ENCODE measurements at regions not wholly inside any gene's neighbourhood (a gene's known extent, or its start where the extent isn't known, plus 50 kb on each side); places are given as distances from the start of the nearest gene placed in this dataset.
A peak's percentile ranks its signal among the peaks of the same experiment; 100 is the strongest.

DNA sequence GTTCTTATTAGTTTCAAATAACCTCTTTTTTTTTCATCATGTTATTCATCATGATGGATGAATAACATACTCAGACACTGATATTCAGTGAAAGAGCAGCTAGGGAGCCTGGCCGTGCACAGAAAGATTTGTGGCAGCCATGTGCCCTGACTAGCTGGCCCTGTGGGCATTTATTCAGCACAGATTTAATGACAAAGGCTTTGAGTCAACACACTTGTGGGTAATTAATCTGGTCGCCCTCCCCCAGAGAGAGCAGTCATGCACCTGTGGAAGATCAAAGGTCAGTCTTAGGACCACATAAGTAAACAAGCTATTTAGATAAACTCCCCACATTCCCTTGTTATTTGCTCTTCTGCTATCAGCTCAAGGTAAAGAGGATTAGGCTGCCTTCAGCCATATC lies 153.2 kb upstream of the HMCN1 start:
- no peak for DNase-seq (ENCODE audit: low spot score)

GRCh38 chr1:185578293-185578692 lies 155.9 kb upstream of the HMCN1 start:
- DNase-seq (ENCODE audit: low spot score) = no peak

DNA sequence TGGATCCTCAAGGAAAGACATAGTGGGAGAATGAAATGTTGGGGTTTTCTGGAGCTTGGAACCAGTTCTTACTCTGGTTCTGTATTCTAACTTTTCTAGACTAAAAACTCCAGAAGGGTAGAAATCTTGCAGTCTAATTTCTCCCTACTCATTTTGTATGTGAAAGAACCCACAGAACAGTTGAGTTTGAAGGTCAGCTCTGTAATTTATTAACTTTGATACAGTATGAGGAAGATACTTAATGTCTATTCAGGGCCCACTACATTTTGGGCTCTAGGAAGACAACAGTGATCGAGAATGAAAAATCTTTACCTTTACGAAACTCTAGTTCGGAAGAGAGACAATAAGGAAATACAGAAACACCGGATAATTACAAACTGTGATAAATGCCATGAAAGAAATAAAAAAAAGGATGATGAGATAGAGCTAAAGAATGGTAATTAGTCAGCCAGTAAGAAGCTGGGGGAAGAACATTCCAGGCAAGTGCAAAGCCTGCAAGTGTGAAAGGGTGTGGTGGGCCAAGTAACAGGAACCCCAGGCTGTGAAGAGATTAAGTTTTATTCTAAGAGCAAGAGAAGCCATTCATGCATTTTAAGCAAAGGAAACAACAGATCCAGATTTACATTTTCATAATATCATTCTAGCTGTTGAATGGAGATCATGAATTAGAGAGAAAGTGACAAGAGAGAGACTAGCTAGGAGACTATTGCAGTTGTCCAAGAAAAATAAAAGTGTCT lies 159.9 kb upstream of the HMCN1 start:
- no peak for DNase-seq (ENCODE audit: low spot score)

- DNase-seq (ENCODE audit: low spot score) = no peak
These were observed 160.5 kb upstream of the HMCN1 start for GRCh38 chr1:185573677-185574076.

GRCh38 chr1:185573162-185573561 lies 161.0 kb upstream of the HMCN1 start:
- DNase-seq (ENCODE audit: low spot score) = no peak

DNA sequence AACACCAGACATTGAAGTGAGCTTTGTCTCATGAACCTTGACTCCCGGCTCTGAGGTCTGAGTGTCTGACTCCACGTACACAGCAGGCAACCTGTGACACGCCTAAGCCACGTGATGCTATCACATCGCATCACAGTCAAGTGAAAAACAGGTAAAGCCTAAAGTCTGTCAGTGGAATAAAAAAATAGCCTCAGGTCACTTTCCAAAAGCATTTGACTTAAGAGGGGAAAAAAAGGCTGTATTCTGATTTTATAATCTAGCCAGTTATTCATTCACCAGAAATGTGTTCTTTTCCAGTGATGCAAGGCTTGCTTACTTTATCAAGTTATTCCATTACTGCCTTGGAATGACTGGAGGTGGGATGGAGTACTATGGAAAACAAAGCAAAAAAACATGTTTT lies 163.2 kb upstream of the HMCN1 start:
- DNase-seq (ENCODE audit: low spot score) = no peak

DNA sequence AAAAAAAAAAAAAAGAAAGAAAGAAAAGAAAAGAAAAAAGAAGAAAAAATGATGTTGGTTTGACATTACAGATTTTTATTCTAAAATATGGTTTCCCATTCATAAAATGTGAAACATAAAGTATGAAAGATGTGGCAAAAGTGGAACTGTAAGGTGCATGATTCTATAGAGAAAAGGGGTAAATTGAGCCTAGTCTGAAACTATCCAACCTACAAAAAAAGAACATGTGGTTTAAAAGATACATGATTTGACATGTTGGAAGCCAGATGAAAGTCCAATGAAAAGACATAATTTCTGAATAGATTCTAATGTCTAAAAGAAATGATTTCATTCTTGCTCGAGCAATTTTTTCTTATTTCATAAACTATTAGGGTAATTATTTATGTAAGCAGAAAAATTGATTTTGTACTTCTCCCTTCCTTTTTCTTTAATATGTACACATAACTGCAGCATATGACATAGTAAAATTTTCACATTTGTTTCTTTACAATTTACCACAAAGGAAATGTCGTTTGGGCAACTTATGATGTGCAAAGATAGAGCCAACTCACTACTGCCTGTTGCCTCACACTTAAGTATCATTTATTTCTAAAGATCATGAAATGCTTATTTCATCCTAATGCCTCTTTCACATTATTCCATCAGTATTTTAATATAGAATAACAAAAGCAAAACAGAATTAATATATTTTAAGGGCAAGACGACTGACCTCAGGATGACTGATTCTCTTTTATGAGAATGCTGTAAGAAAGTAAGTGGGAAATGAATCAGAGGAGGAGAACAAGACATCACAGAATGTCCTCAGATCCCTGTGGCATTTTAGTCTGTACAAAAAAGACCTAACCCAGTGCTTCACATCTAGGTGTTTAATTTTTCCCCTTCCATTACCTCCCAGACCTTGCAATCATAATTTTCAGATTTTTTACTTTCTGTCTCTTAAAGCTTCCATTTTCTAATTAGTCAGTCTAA lies 165.8 kb upstream of the HMCN1 start:
- DNase-seq (ENCODE audit: low spot score) = no peak

DNA sequence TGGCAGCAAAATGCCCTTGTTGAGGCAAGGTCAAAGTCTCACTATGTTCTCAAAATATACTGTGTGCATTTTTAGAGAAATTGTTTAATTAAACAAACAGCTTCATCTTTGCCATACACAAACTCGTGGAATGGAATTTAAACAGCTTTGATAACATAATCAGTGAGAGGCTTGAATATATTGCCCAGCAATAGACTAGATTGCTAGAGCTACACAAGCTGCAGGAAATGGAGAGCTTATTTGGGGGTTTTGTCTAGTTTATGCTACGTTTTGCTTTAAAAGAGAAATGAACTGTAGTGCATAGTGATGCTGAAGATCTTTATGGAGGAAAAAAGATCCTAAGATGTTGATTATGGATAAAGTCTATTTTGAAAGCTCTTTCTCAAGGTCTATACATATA lies 166.8 kb upstream of the HMCN1 start:
- no peak for DNase-seq (ENCODE audit: low spot score)

DNA sequence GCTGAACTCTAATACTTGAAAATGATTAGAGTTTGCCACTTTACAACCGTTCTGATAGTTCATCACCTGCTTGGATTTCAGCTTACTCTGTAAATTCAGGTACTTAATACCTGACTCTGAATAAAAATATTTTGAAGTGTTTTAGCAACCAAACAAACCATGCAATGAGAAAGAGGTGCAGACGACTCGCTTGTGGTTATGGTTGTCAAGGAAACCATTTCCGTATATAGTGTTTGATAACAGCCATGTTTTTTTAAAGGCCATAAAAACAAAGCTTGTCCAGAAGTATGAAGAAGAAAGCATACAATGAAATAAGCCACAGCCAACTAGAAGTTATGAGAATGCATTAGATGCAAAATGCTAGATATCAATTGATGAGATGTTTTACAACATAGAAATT lies 167.2 kb upstream of the HMCN1 start:
- DNase-seq (ENCODE audit: low spot score) = no peak

GRCh38 chr1:185565302-185565701 lies 168.9 kb upstream of the HMCN1 start:
- no peak for DNase-seq (ENCODE audit: low spot score)

- DNase-seq (ENCODE audit: low spot score) = no peak
These were observed 169.4 kb upstream of the HMCN1 start for GRCh38 chr1:185564816-185565215.

GRCh38 chr1:185562461-185563359 lies 171.5 kb upstream of the HMCN1 start:
- DNase-seq (ENCODE audit: low spot score) = no peak

GRCh38 chr1:185561629-185562028 lies 172.6 kb upstream of the HMCN1 start:
- DNase-seq (ENCODE audit: low spot score) = no peak

DNA sequence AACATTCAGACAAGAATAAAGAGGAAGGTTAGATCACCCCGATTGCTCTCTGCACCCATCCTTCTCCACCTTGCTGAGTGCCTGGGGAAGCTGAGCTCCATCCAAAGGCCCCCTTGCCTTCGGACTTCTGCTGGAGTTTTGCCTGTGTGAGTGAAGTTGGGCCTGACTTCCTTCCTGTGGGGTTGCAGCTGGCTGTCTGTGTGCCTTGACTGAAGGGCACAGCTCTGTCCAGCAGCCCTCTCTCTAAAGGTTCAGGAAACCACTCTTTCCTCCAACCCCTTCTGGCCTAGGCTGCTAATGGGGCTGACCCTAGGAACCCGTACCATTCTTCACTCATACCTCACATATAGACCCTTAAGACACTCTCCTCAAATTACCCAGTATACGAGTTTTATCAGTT lies 173.4 kb upstream of the HMCN1 start:
- no peak for DNase-seq (ENCODE audit: low spot score)

DNA sequence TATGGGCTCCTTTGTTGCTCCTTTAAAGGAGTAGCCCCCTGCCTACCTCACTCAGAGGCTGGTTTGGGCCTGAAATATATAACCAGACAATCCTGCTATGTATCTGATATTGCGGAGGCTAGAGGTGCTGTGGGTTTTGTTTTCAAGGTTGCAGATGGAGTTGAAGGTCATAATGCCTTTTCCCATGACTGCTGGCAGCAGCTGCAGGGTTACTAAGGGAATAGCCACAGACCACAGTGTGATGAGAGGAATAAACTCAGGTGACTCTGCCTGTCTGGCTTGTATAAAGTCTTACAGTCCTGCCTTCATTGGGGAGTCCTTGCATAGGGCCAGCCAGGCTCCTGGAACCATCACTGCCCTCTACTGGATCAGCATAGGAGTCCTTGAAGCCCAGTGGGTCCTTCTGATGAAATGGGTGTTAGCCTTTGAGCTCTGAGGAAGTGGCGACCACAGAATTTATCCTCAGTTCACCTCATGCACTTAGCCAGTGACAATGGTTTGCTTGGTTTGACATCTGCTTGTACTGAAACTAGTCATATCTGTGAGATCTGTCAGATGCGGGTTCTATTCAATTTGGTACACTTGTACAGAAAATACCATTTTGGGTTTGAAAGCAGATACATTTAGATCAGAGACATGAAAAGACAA lies 174.4 kb upstream of the HMCN1 start:
- peak; percentile 2 for DNase-seq (ENCODE audit: low spot score)

- no peak for DNase-seq (ENCODE audit: low spot score)
These were observed 175.0 kb upstream of the HMCN1 start for GRCh38 chr1:185559151-185559550.

DNA sequence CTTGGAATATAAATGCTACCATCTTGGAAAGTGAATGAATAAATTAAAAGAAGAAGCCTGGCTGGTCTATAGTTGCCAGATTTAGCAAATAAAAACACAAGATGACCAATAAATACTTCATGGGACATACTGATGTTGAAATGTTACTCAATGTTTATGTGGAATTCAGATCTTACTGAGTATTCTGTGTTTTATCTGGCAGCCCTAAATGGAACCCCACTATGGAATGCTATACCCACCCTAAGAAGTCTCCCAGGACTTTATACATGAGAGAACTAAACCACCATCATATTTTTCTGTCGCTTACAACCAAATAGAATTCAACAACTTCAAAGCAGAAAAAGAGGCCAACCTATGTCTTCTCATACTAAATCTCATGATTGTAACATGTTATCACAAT lies 177.6 kb upstream of the HMCN1 start:
- DNase-seq (ENCODE audit: low spot score) = no peak

GRCh38 chr1:185555743-185556142 lies 178.4 kb upstream of the HMCN1 start:
- no peak for DNase-seq (ENCODE audit: low spot score)

- no peak for DNase-seq (ENCODE audit: low spot score)
These were observed 183.2 kb upstream of the HMCN1 start for GRCh38 chr1:185551008-185551407.

DNA sequence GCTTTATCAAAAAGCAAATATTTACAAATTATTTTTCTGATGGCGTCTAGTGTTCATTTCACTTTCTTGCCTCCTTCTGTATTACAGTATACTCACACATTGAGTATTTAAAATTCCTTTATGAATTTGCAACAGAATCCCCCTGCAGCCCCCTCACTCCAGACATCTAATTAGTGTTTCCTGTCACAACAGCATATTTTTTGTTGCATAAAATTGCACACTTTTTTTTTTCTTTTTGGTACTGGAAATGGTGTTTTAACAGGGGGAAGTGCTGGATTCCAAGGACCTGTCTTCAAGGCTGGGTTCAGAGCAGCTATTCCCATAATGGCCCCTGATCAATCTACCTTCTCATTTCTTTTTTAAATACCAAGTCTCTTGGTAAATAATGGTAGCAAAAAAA lies 184.3 kb upstream of the HMCN1 start:
- DNase-seq (ENCODE audit: low spot score) = no peak

DNA sequence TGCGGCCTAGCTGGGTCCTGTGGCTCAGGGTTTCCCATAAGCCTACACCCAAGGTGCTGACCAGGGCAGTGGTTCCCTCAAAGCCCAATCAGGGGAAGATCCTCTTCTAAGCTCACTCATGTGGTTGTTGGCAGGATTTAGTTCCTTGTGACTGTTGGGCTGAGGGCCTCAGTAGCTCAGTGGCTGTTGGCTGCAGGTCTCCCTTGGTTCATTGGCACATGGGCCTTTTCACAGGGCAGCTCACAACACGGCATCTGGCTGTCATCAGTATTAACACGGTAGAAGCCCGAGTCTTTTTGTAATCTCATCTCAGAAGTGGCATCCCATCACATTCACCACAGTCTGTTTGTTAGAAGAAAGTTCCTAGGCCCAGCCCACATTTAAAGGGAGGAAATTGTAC lies 188.2 kb upstream of the HMCN1 start:
- DNase-seq (ENCODE audit: low spot score) = no peak
